Large intestine (tissue), 3 donors: ENCODE measurements at regions not wholly inside any gene's neighbourhood (a gene's known extent, or its start where the extent isn't known, plus 50 kb on each side); places are given as distances from the start of the nearest gene placed in this dataset.

ENCODE experiments used
- DNase-seq, 2 donors: peaks; one replicate each; pipeline versions ENCODE4 v3.0.0 to v3.0.0-alpha.2; 2013
- H3K27ac ChIP-seq: one replicate; pipeline ENCODE4 v1.5.1; 2013; ENCODE audit warnings: low read length
- H3K27me3 ChIP-seq: 2 replicates; pipeline ENCODE4 v1.6.1; 2013; ENCODE audit warnings: low read length; ENCODE audit not compliant: control insufficient read depth, insufficient read depth
- H3K36me3 ChIP-seq: 2 replicates; pipeline ENCODE4 v1.6.1; 2013; ENCODE audit warnings: low read length; ENCODE audit not compliant: control insufficient read depth, insufficient read depth
- H3K4me1 ChIP-seq: one replicate; pipeline ENCODE4 v1.6.1; 2013; ENCODE audit warnings: low read length; ENCODE audit not compliant: control insufficient read depth, insufficient read depth
- H3K4me3 ChIP-seq: one replicate; pipeline ENCODE4 v1.5.1; 2013; ENCODE audit warnings: low read length
- H3K9me3 ChIP-seq: one replicate; pipeline ENCODE4 v1.6.1; 2013; ENCODE audit warnings: mild to moderate bottlenecking, low read depth, low read length, moderate library complexity; ENCODE audit not compliant: control insufficient read depth
- WGBS: methylation state at CpG from one replicate; pipeline ENCODE4 v1.1.5; 2013; ENCODE audit warnings: low lambda C conversion rate; ENCODE audit not compliant: insufficient coverage; 5-methylcytosine and 5-hydroxymethylcytosine counted together

- no peak for DNase-seq
- Histone ChIP-seq H3K4me3 (no peak overlapping the region), H3K4me1 (no peaks in the 10 kb centered on the region), H3K27ac (no peak overlapping the region), H3K27me3 (no peaks in the 10 kb centered on the region), H3K9me3 (no peaks in the 10 kb centered on the region), H3K36me3 (no peaks in the 10 kb centered on the region)
- whole genome bisulfite sequencing: 70% methylated on average over 3 of the region's 3 CpGs
These were observed 152.2 kb upstream of the BMP4 start for GRCh38 chr14:54108481-54109471.

- H3K27ac ChIP-seq: no peak overlapping the region
- H3K9me3 ChIP-seq: no peaks in the 10 kb centered on the region
- WGBS: no CpG with 5 or more reads among the region's 2 CpGs
- no peaks in the 10 kb centered on the region for H3K36me3 ChIP-seq
- no peak overlapping the region for H3K4me3 ChIP-seq
- H3K4me1 ChIP-seq: no peaks in the 10 kb centered on the region
- no peaks in the 10 kb centered on the region for H3K27me3 ChIP-seq
- no peak for DNase-seq
These were observed 153.0 kb upstream of the BMP4 start for GRCh38 chr14:54109521-54110120.

DNA sequence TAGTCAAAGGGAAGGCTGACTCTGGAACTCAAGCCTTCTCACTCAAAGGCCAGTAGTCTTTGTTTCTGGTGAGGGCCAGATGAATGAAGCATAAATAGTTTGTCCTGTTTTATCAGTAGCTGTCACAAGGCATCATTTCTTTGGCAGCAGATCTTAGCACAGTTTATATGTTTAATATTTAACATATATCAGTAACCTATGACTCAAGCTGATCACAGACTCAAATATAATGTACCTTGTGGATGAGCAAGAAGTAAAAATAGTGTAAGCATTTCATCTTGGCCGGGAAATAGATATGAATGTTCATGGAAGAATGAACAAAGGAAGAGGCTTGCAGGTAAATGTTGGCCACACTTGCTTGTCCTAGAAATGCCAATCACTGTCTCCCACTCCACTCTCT lies 158.3 kb upstream of the BMP4 start:
- H3K27me3 ChIP-seq: no peaks in the 10 kb centered on the region
- no peak overlapping the region for H3K4me3 ChIP-seq
- no peak overlapping the region for H3K27ac ChIP-seq
- no peaks in the 10 kb centered on the region for H3K4me1 ChIP-seq
- no peak for DNase-seq
- no peaks in the 10 kb centered on the region for H3K9me3 ChIP-seq
- 100% methylated on average over 1 of the region's 1 CpG for WGBS
- H3K36me3 ChIP-seq: no peaks in the 10 kb centered on the region

GRCh38 chr14:54116198-54116885 lies 159.7 kb upstream of the BMP4 start:
- no peaks in the 10 kb centered on the region for H3K9me3 ChIP-seq
- H3K27me3 ChIP-seq: no peaks in the 10 kb centered on the region
- no CpG with 5 or more reads among the region's 2 CpGs for WGBS
- no peak overlapping the region for H3K27ac ChIP-seq
- no peaks in the 10 kb centered on the region for H3K4me1 ChIP-seq
- no peak overlapping the region for H3K4me3 ChIP-seq
- DNase-seq: no peak
- no peaks in the 10 kb centered on the region for H3K36me3 ChIP-seq

- no peak overlapping the region for H3K27ac ChIP-seq
- 100% methylated on average over 1 of the region's 2 CpGs for WGBS
- H3K9me3 ChIP-seq: no peaks in the 10 kb centered on the region
- no peak for DNase-seq
- no peaks in the 10 kb centered on the region for H3K4me1 ChIP-seq
- H3K27me3 ChIP-seq: no peaks in the 10 kb centered on the region
- no peaks in the 10 kb centered on the region for H3K36me3 ChIP-seq
- no peak overlapping the region for H3K4me3 ChIP-seq
These were observed 160.3 kb upstream of the BMP4 start for GRCh38 chr14:54116972-54117371.

DNA sequence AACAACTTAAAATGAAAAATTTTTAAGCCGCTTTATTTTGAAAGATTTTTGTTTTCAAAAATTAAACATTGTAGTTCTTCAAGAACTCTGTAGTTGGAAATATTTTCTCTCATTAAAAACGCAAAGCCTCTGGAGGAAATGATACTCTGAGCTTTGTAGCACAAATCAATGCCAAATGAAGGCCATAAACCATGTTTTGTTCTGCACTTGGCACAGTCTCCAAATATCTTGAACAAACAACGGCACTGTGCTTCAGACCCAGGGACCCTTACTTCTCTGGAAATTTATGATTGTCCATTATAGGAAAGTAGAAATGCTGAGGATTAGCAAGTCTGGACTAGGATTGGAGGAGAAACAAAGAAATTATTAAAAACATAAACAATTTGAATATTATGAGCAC lies 160.8 kb upstream of the BMP4 start:
- 63% methylated on average over 2 of the region's 3 CpGs for WGBS
- Histone ChIP-seq H3K9me3 (no peaks in the 10 kb centered on the region), H3K27ac (no peak overlapping the region), H3K36me3 (no peaks in the 10 kb centered on the region), H3K27me3 (no peaks in the 10 kb centered on the region), H3K4me3 (no peak overlapping the region), H3K4me1 (no peaks in the 10 kb centered on the region)
- DNase-seq: no peak

DNA sequence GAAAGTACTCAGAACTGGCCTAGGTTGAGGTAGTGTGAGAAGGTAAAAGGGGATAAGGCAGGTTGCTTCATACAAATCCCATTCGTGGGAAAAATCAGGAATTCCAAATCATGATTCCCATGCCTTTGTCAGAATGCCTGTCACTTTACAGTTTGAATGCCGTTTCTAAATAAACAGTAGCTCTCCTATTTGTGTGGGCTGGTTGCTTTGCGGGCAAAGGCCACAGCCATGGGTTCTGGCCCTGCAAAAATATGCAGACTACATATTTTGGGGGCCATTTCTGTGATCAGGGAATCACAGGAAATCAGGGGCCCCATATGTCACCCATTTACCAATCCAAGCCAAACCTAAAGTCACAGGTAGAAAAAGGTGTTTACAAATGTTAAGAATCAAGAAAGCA lies 161.3 kb upstream of the BMP4 start:
- Histone ChIP-seq H3K36me3 (no peaks in the 10 kb centered on the region), H3K4me1 (no peaks in the 10 kb centered on the region), H3K4me3 (no peak overlapping the region), H3K9me3 (no peaks in the 10 kb centered on the region), H3K27ac (no peak overlapping the region), H3K27me3 (no peaks in the 10 kb centered on the region)
- no CpG with 5 or more reads among the region's 3 CpGs for WGBS
- DNase-seq: no peak

DNA sequence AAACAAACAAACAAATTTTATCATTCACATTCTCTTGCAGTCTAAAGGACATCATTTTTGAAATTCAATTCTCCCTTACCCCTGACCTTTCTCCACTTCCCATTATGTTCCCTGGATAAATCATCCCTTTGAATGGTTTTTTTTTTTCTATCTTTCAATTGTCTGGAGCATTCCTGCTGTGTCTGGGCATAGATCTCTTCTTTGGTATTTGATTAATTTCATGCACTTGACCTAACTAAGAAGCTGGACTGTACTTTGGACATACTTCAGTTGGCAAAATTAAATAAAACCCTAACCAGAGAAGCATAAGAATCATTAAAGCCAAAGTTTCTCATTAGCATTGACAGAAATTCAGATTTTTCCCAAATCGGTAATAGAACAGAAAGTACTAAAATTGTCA lies 163.6 kb upstream of the BMP4 start:
- Histone ChIP-seq H3K36me3 (no peaks in the 10 kb centered on the region), H3K27me3 (no peaks in the 10 kb centered on the region), H3K9me3 (no peaks in the 10 kb centered on the region), H3K4me3 (no peak overlapping the region), H3K4me1 (no peaks in the 10 kb centered on the region), H3K27ac (no peak overlapping the region)
- DNase-seq: no peak
- 100% methylated on average over 1 of the region's 1 CpG for WGBS

DNA sequence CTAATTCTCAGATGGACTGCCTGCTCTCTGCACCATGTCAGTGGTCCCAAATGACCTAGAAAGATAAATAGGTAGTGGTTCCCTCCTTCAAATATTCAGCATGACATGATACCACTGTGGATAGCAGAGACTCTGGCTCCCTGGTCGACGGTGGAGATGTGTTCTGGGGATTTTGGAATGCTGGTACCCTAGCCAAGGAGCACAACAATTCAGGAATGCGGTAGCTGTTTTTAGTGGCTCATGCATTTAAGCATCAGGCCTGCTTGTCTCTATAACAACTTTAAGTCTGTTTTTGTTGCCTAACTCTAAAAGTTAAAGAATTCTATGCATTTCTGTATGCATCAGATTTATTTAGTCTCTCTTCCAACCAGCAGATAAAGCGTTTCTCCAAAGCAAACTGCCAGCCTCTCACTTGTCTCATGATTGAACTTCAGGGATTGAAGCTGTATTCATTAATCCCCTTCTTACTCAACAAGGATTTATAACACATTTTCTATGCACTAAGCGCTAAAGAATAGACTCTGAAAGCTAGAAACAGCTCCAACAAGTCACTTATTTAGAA lies 164.9 kb upstream of the BMP4 start:
- Histone ChIP-seq H3K4me3 (no peak overlapping the region), H3K4me1 (no peaks in the 10 kb centered on the region), H3K36me3 (no peaks in the 10 kb centered on the region), H3K9me3 (no peaks in the 10 kb centered on the region), H3K27me3 (no peaks in the 10 kb centered on the region), H3K27ac (no peak overlapping the region)
- WGBS: no CpG with 5 or more reads among the region's 5 CpGs
- no peak for DNase-seq

GRCh38 chr14:54123841-54124240 lies 167.2 kb upstream of the BMP4 start:
- Histone ChIP-seq H3K9me3 (no peaks in the 10 kb centered on the region), H3K4me3 (no peak overlapping the region), H3K27me3 (no peaks in the 10 kb centered on the region), H3K36me3 (no peaks in the 10 kb centered on the region), H3K27ac (no peak overlapping the region), H3K4me1 (no peaks in the 10 kb centered on the region)
- no peak for DNase-seq
- no CpG with 5 or more reads among the region's 2 CpGs for WGBS
